ENCODE measurements at regions not wholly inside any gene's neighbourhood (a gene's known extent, or its start where the extent isn't known, plus 50 kb on each side); places are given as distances from the start of the nearest gene placed in this dataset.

DNA sequence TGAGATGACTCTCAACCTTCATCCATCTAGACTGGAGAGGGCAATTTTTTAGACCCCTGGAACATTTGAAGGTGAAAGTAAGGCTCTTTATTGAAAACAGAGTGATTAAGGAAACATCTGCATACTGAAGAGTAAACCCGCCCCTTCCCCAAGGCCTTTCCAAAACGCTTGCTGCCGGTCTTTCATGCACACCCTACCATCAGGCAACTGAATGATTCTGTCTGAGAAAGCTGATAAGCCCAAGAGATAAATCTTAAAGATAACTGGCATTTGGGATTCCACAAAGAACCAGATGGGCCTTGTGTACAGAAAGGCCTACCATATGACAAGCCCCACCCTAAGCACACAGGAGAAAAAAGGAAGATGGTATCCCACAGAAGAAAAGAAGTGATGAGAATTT, 54.4 kb upstream of the PIK3R1 start:
- Histone ChIP-seq H3K4me1 (ENCODE audit: insufficient read depth, low read length) (no peaks in the 10 kb centered on the region), H3K9ac (ENCODE audit: low read length) (no peak overlapping the region), H3K27ac (ENCODE audit: low read depth, low read length) (no peak overlapping the region), H3K4me3 (ENCODE audit: low read depth in 1 of 2, low read length in 2 of 2) (no peak overlapping the region), H3K9me3 (ENCODE audit: low read length) (no peaks in the 10 kb centered on the region), H3K27me3 (ENCODE audit: control insufficient read depth in 1 of 2, insufficient read depth in 2 of 2, low read length in 2 of 2) (no peaks in the 10 kb centered on the region), H3K36me3 (ENCODE audit: insufficient read depth, low read length) (no peaks in the 10 kb centered on the region)

DNA sequence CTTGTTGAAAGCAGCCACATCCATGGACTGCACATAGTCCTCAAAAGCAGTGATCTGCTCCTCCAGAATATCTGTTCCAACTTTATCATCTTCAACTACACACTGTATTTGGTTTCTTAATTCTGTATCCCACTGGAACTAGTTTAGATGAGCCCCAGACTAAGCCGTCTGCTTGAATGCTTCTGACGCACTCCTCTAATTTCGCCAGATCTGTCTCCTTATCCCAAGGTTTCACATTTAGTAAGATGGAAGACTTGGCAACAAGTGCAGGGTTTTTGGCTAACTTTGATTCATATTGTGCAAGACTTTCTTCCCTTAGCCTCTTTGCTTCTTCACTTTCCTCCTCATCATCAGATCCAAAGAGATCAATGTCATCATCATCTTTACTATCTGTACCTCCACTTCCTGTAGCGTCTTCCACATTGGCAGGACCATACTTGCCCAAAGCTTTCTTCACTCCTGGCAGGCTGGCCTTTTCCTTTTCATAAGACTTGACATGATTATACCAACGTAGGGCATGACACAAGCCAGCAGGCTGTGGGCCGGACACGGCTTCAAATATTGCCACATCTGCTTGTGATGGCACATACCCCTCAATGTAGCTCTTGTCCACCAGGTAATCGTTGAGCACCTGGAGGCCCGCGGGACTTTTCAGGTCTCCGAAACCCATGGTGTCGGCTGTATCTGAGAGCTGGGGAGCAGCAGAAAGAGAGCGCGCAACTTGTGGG, 56.2 kb upstream of the PIK3R1 start:
- Histone ChIP-seq H3K27me3 (ENCODE audit: control insufficient read depth in 1 of 2, insufficient read depth in 2 of 2, low read length in 2 of 2) (no peaks in the 10 kb centered on the region), H3K36me3 (ENCODE audit: insufficient read depth, low read length) (no peaks in the 10 kb centered on the region), H3K9me3 (ENCODE audit: low read length) (no peaks in the 10 kb centered on the region), H3K4me3 (ENCODE audit: low read depth in 1 of 2, low read length in 2 of 2) (no peak overlapping the region), H3K9ac (ENCODE audit: low read length) (no peak overlapping the region), H3K4me1 (ENCODE audit: insufficient read depth, low read length) (no peaks in the 10 kb centered on the region), H3K27ac (ENCODE audit: low read depth, low read length) (no peak overlapping the region)

DNA sequence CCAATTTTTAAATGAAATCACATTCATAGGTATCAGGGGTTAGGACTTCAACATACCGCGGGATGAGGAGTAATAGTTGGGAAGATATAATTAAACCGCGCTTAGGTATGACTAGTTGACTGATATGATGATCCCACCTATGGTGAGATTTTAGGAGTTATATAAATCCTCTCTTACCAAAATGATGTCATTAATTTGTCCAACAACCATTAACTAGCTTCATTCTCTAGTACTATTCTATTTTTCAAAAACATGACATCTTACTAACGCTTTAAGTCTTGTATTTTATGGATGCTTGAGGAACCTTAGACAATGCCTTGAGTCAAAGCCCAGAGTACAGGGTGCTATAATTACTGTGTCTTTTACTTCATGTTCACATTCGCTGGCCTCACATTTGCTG, 59.6 kb upstream of the PIK3R1 start:
- Histone ChIP-seq H3K27ac (ENCODE audit: low read depth, low read length) (no peak overlapping the region), H3K9ac (ENCODE audit: low read length) (no peak overlapping the region), H3K36me3 (ENCODE audit: insufficient read depth, low read length) (no peaks in the 10 kb centered on the region), H3K27me3 (ENCODE audit: control insufficient read depth in 1 of 2, insufficient read depth in 2 of 2, low read length in 2 of 2) (no peaks in the 10 kb centered on the region), H3K9me3 (ENCODE audit: low read length) (no peaks in the 10 kb centered on the region), H3K4me3 (ENCODE audit: low read depth in 1 of 2, low read length in 2 of 2) (no peak overlapping the region), H3K4me1 (ENCODE audit: insufficient read depth, low read length) (no peaks in the 10 kb centered on the region)

DNA sequence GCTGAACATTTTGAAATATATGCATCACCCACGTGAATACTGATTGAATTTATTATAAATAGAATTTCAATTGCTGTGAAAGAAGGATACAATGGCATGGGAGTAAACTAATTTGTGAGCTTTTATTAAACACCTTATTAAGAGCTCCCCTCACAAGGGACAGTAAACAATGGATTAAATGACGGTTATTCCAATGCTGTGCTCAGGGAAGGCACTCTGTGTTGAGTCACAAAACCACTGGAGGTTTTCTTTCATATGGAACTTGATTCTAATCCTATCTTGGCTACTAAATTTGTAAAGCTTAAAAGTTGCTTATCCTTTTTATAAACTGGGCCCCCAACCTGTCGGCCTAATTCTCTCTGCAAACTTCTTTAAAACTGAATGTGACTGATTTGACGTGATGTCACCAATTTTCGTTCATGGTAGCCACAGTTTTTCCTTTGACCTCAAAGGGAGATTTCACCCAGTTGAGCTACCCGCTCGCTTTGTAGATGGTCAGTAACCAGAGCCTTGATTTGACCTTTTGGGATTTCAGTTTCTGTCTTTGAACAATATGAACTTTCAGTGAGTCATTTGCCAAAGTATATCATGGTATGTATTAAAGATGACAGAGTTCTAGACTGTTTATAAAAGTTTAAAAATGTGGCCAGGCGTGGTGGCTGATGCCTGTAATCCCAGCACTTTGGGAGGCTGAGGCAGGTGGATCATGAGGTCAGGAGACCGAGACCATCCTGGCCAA, 61.3 kb upstream of the PIK3R1 start:
- no peak overlapping the region for H3K9ac ChIP-seq (ENCODE audit: low read length)
- no peaks in the 10 kb centered on the region for H3K36me3 ChIP-seq (ENCODE audit: insufficient read depth, low read length)
- H3K27me3 ChIP-seq (ENCODE audit: control insufficient read depth in 1 of 2, insufficient read depth in 2 of 2, low read length in 2 of 2), result no peaks in the 10 kb centered on the region
- H3K27ac ChIP-seq (ENCODE audit: low read depth, low read length), result no peak overlapping the region
- no peak overlapping the region for H3K4me3 ChIP-seq (ENCODE audit: low read depth in 1 of 2, low read length in 2 of 2)
- no peaks in the 10 kb centered on the region for H3K9me3 ChIP-seq (ENCODE audit: low read length)
- peaks cover 3% of the 10 kb centered on the region for H3K4me1 ChIP-seq (ENCODE audit: insufficient read depth, low read length)

DNA sequence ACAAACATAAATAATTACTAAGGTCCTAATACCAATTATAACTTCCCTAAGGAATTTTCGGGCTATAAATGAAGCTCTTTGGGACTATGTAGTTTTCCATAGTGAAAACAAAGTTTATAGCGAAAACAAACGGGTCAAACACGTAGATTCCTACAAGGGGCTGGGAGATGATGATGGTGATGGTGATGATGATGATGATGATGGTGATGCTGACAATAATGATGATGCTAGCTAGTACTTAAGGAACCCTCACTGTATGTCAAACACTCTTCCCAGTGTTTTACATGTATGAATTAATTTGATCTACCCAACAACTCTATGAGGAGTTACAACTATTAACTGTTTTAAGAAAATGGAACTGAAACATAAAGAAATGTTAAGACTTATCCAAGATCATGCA, 63.7 kb upstream of the PIK3R1 start:
- no peak overlapping the region for H3K27ac ChIP-seq (ENCODE audit: low read depth, low read length)
- H3K4me1 ChIP-seq (ENCODE audit: insufficient read depth, low read length), result peaks cover 7% of the 10 kb centered on the region
- no peaks in the 10 kb centered on the region for H3K36me3 ChIP-seq (ENCODE audit: insufficient read depth, low read length)
- H3K27me3 ChIP-seq (ENCODE audit: control insufficient read depth in 1 of 2, insufficient read depth in 2 of 2, low read length in 2 of 2), result no peaks in the 10 kb centered on the region
- no peak overlapping the region for H3K9ac ChIP-seq (ENCODE audit: low read length)
- no peaks in the 10 kb centered on the region for H3K9me3 ChIP-seq (ENCODE audit: low read length)
- no peak overlapping the region for H3K4me3 ChIP-seq (ENCODE audit: low read depth in 1 of 2, low read length in 2 of 2)

DNA sequence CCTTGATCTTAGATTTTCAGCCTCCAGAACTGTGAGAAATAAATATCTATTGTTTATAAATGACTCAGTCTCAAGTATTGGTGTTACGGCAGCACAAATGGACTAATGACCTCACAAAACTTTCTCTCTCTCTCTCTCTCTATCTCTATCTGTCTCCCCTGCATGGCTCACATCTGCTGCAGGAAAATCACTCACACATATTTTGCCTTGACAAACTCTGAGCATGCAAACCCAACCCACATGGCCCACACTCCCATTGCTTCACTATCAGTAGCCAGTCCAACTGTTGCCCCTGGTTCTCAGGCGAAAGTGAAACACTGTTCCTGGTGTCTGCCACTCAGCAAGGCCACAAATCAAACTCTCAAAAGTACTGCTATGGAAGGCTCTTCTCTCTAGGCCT, 66.4 kb upstream of the PIK3R1 start:
- Histone ChIP-seq H3K27ac (ENCODE audit: low read depth, low read length) (no peak overlapping the region), H3K4me1 (ENCODE audit: insufficient read depth, low read length) (peaks cover 7% of the 10 kb centered on the region), H3K9me3 (ENCODE audit: low read length) (no peaks in the 10 kb centered on the region), H3K36me3 (ENCODE audit: insufficient read depth, low read length) (no peaks in the 10 kb centered on the region), H3K27me3 (ENCODE audit: control insufficient read depth in 1 of 2, insufficient read depth in 2 of 2, low read length in 2 of 2) (no peaks in the 10 kb centered on the region), H3K9ac (ENCODE audit: low read length) (no peak overlapping the region), H3K4me3 (ENCODE audit: low read depth in 1 of 2, low read length in 2 of 2) (no peak overlapping the region)

DNA sequence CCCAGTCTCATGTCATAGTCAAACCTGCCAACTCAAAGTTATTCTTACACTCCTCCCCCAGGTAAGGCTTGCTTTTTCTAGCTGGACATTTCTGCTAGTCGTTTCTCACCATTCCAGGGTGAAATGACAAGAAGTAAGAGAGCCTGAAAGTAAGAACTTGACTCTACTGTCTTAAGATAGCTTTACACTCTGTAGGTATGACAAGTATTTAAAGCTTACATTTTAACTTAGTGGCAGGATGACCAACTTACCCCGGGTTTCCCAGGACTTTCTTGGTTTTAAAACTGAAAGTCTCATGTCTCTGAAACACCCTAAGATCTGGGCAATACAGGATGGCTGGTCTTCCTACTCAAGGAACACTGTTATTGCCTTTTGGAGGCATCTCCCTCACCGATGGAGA, 67.5 kb upstream of the PIK3R1 start:
- H3K4me3 ChIP-seq (ENCODE audit: low read depth in 1 of 2, low read length in 2 of 2), result no peak overlapping the region
- no peaks in the 10 kb centered on the region for H3K27me3 ChIP-seq (ENCODE audit: control insufficient read depth in 1 of 2, insufficient read depth in 2 of 2, low read length in 2 of 2)
- no peak overlapping the region for H3K9ac ChIP-seq (ENCODE audit: low read length)
- H3K27ac ChIP-seq (ENCODE audit: low read depth, low read length), result no peak overlapping the region
- no peaks in the 10 kb centered on the region for H3K9me3 ChIP-seq (ENCODE audit: low read length)
- no peaks in the 10 kb centered on the region for H3K36me3 ChIP-seq (ENCODE audit: insufficient read depth, low read length)
- H3K4me1 ChIP-seq (ENCODE audit: insufficient read depth, low read length), result peaks cover 7% of the 10 kb centered on the region

DNA sequence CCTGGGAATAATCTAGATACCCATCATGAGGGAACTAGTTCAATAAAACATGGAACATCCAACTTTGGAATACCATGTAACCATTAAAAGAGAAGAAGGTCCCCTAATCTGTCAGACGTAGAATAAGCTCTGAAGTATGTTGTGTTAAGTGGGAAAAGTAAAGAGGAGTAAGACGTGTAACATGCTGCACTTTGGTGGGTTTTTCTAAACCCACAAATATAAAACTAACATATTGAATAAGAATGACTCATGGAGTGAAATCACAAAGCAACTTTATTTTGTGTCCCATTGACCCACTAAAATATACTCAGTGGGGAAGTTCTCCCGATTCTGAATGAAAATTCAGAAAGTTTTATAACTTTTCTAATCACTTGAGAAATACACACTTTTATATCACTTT, 67.9 kb upstream of the PIK3R1 start:
- H3K27me3 ChIP-seq (ENCODE audit: control insufficient read depth in 1 of 2, insufficient read depth in 2 of 2, low read length in 2 of 2), result no peaks in the 10 kb centered on the region
- H3K4me1 ChIP-seq (ENCODE audit: insufficient read depth, low read length), result peaks cover 7% of the 10 kb centered on the region
- H3K36me3 ChIP-seq (ENCODE audit: insufficient read depth, low read length), result no peaks in the 10 kb centered on the region
- H3K9ac ChIP-seq (ENCODE audit: low read length), result no peak overlapping the region
- H3K27ac ChIP-seq (ENCODE audit: low read depth, low read length), result no peak overlapping the region
- H3K4me3 ChIP-seq (ENCODE audit: low read depth in 1 of 2, low read length in 2 of 2), result no peak overlapping the region
- H3K9me3 ChIP-seq (ENCODE audit: low read length), result no peaks in the 10 kb centered on the region

DNA sequence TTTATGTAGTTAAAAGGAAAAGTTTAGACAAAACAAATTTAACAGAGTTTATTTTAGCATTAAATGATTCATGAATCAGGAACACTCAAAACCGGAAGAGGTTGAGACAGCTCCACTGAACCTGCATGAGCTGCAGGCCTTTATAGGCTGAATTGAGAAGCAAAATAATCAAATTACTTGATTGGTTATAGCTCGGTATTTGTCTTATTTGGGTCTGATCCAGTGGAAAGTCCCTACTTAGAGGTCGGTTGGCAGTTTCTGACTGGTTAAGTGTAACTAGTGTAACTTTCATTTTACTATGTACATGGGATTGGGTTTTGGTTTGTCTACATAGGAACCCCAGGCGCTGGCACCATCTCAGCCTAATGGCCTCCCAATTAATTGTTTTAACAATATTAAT, 74.1 kb upstream of the PIK3R1 start:
- H3K4me1 ChIP-seq (ENCODE audit: insufficient read depth, low read length), result no peaks in the 10 kb centered on the region
- H3K27me3 ChIP-seq (ENCODE audit: control insufficient read depth in 1 of 2, insufficient read depth in 2 of 2, low read length in 2 of 2), result no peaks in the 10 kb centered on the region
- no peak overlapping the region for H3K9ac ChIP-seq (ENCODE audit: low read length)
- no peak overlapping the region for H3K27ac ChIP-seq (ENCODE audit: low read depth, low read length)
- H3K4me3 ChIP-seq (ENCODE audit: low read depth in 1 of 2, low read length in 2 of 2), result no peak overlapping the region
- no peaks in the 10 kb centered on the region for H3K36me3 ChIP-seq (ENCODE audit: insufficient read depth, low read length)
- no peaks in the 10 kb centered on the region for H3K9me3 ChIP-seq (ENCODE audit: low read length)

DNA sequence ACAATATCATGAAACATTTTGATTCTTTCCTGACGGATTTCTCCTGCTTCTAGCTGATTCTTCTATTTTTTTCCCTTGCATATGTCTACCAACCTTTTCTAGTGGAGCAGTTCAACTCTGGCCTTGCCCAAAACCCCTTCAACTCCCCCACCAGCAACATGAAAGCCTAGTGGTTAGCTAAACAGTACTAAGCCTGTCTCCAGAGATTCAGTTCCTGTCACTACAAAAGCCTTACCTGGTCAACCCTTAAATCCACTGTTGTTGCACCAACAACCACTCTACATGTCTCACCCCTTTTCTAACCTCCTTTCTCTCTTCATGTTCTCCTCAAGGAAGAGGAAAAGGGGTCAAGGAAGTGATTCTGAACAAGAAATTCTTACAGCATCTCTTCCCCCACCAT, 74.8 kb upstream of the PIK3R1 start:
- H3K27me3 ChIP-seq (ENCODE audit: control insufficient read depth in 1 of 2, insufficient read depth in 2 of 2, low read length in 2 of 2), result no peaks in the 10 kb centered on the region
- no peaks in the 10 kb centered on the region for H3K36me3 ChIP-seq (ENCODE audit: insufficient read depth, low read length)
- H3K4me1 ChIP-seq (ENCODE audit: insufficient read depth, low read length), result no peaks in the 10 kb centered on the region
- H3K27ac ChIP-seq (ENCODE audit: low read depth, low read length), result no peak overlapping the region
- H3K4me3 ChIP-seq (ENCODE audit: low read depth in 1 of 2, low read length in 2 of 2), result no peak overlapping the region
- no peaks in the 10 kb centered on the region for H3K9me3 ChIP-seq (ENCODE audit: low read length)
- no peak overlapping the region for H3K9ac ChIP-seq (ENCODE audit: low read length)

DNA sequence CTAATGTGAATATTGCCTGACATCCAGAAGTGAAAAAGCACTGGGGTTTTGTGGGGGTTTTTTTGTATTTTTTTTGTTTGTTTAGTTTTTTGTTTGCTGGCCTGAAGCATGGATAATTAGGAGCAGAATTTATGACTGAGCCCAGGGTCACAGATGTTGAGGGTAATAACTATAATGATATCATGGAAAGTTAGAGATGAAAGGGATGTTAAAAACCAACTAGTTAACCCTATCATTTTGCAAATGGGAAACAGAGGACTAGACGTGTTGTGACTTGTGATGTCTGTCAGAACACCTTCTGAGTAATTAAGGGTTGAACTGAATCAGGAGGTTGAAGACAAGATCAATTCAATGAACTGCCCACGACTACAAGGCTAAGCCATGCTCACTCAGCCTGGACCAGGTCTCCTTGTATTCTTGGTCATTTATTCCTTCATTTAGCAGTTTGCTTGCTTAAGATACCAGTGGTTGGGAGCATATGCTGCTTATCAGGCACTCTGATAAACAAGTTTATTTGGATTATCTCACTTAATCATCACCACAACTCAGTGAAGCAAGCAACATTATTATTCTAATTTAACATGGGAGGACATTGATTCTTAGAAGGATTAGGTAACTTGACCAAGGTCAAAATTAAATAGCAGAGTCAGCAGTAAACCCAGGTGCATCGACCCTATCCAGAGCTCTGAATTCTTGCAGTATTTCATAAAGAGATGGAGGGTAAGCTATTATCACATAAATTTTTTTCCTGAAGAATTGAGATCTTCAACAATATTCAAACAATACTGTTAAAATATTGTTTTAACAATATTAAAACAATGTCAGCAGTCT, 75.7 kb upstream of the PIK3R1 start:
- Histone ChIP-seq H3K27ac (ENCODE audit: low read depth, low read length) (no peak overlapping the region), H3K9ac (ENCODE audit: low read length) (no peak overlapping the region), H3K9me3 (ENCODE audit: low read length) (no peaks in the 10 kb centered on the region)

More for the DNA sequence above, 75.7 kb upstream of the PIK3R1 start:
- Histone ChIP-seq H3K36me3 (ENCODE audit: insufficient read depth, low read length) (no peaks in the 10 kb centered on the region), H3K27me3 (ENCODE audit: control insufficient read depth in 1 of 2, insufficient read depth in 2 of 2, low read length in 2 of 2) (no peaks in the 10 kb centered on the region), H3K4me3 (ENCODE audit: low read depth in 1 of 2, low read length in 2 of 2) (no peak overlapping the region), H3K4me1 (ENCODE audit: insufficient read depth, low read length) (no peaks in the 10 kb centered on the region)

Data from muscle layer of colon (tissue), 2 donors.